ENCODE measurements at regions not wholly inside any gene's neighbourhood (a gene's known extent, or its start where the extent isn't known, plus 50 kb on each side); places are given as distances from the start of the nearest gene placed in this dataset.
"Not testable (repeated sequence)": the region's sequence is repeated elsewhere in the genome, so short reads cannot be mapped to it uniquely, and the experiment has no call there.

GRCh38 chr19:22523940-22524339 is 101.8 kb upstream of the ZNF98 start:
- Mint-ChIP-seq H3K36me3 (ENCODE audit: insufficient read depth in 1 of 3, low read depth in 3 of 3) (peaks cover 9 to 28% (median 12%) of the 10 kb centered on the region in 3 experiments), H3K4me1 (no peaks in the 10 kb centered on the region), H3K9me3 (peaks cover 95 to 97% of the 10 kb centered on the region in 2 experiments), H3K27me3 (ENCODE audit: low read depth) (peaks cover 2% of the 10 kb centered on the region), H3K27ac (no peak overlapping the region), H3K4me3 (no peak overlapping the region)
- Histone ChIP-seq H3T11ph (ENCODE audit: low read length) (no peak overlapping the region), H3K23me2 (ENCODE audit: insufficient read length, low read depth, low read length, poor library complexity, severe bottlenecking) (no peaks in the 10 kb centered on the region), H3K23ac (ENCODE audit: insufficient read length, low read depth, low read length) (no peak overlapping the region), H3K27ac (ENCODE audit: insufficient read length, low read depth, low read length) (no peak overlapping the region), H3K4ac (ENCODE audit: low read depth, low read length) (no peak overlapping the region), H2BK120ac (ENCODE audit: low read depth, low read length, poor library complexity, severe bottlenecking) (no peak overlapping the region), H2BK15ac (ENCODE audit: low read depth, low read length) (no peak overlapping the region), H2AK5ac (ENCODE audit: insufficient read length, low read length) (no peak overlapping the region), H3K27me3 (ENCODE audit: insufficient read depth, low read length) (no peaks in the 10 kb centered on the region), H3K56ac (ENCODE audit: insufficient read length, low read depth, low read length) (no peak overlapping the region), H2AFZ (ENCODE audit: low read length) (no peak overlapping the region), H3K79me1 (ENCODE audit: insufficient read depth, low read depth, low read length, poor library complexity, severe bottlenecking) (no peaks in the 10 kb centered on the region), H4K5ac (ENCODE audit: insufficient read length, low read depth, low read length) (no peak overlapping the region), H2BK5ac (ENCODE audit: insufficient read length, low read length) (no peak overlapping the region), H4K20me1 (ENCODE audit: control insufficient read depth, insufficient read depth, insufficient read length) (no peaks in the 10 kb centered on the region), H3K18ac (ENCODE audit: insufficient read length, low read depth, low read length) (no peak overlapping the region), H4K91ac (ENCODE audit: insufficient read length, low read depth, low read length) (no peak overlapping the region), H3K4me1 (ENCODE audit: insufficient read depth, low read length) (no peaks in the 10 kb centered on the region), H3K9me3 (ENCODE audit: control insufficient read depth, low read depth, low read length) (peaks cover 81% of the 10 kb centered on the region), H2BK20ac (ENCODE audit: low read depth, low read length, poor library complexity, severe bottlenecking) (no peak overlapping the region), H3K14ac (ENCODE audit: insufficient read depth, low read length) (no peak overlapping the region), H3K9ac (ENCODE audit: extremely low read depth, insufficient read length, low read length) (no peak overlapping the region), H3K4me2 (ENCODE audit: insufficient read depth, insufficient read length, low read length) (no peak overlapping the region), H4K8ac (replicated peaks; ENCODE audit: insufficient read length, low read depth, low read length) (no peak overlapping the region), H2BK12ac (ENCODE audit: insufficient read length, low read depth, low read length) (no peak overlapping the region), H3K79me2 (ENCODE audit: insufficient read depth, low read length) (no peaks in the 10 kb centered on the region)
- no peak for DNase-seq
- no peak for TF ChIP-seq CTCF (conservative IDR thresholded peaks at IDR 0.05)
- no CpG with 5 or more reads among the region's 4 CpGs for WGBS (ENCODE audit: extremely low coverage, insufficient read length, low lambda C conversion rate)

- no CpG with 5 or more reads among the region's 13 CpGs for WGBS (ENCODE audit: extremely low coverage, insufficient read length, low lambda C conversion rate)
- H3K18ac ChIP-seq (ENCODE audit: insufficient read length, low read depth, low read length); H3K27me3 Mint-ChIP-seq (ENCODE audit: low read depth); H2BK20ac ChIP-seq (ENCODE audit: low read depth, low read length, poor library complexity, severe bottlenecking); H3K4me1 Mint-ChIP-seq; H2BK120ac ChIP-seq (ENCODE audit: low read depth, low read length, poor library complexity, severe bottlenecking); H4K20me1 ChIP-seq (ENCODE audit: control insufficient read depth, insufficient read depth, insufficient read length); H3K79me1 ChIP-seq (ENCODE audit: insufficient read depth, low read depth, low read length, poor library complexity, severe bottlenecking); H3K4me2 ChIP-seq (ENCODE audit: insufficient read depth, insufficient read length, low read length); H2BK12ac ChIP-seq (ENCODE audit: insufficient read length, low read depth, low read length); H3K23ac ChIP-seq (ENCODE audit: insufficient read length, low read depth, low read length); H3K4me3 Mint-ChIP-seq; H3K4me1 ChIP-seq (ENCODE audit: insufficient read depth, low read length); H3K27ac Mint-ChIP-seq; DNase-seq; H3K4ac ChIP-seq (ENCODE audit: low read depth, low read length); H2AK5ac ChIP-seq (ENCODE audit: insufficient read length, low read length); H4K8ac ChIP-seq (replicated peaks; ENCODE audit: insufficient read length, low read depth, low read length); H3T11ph ChIP-seq (ENCODE audit: low read length); H3K23me2 ChIP-seq (ENCODE audit: insufficient read length, low read depth, low read length, poor library complexity, severe bottlenecking); H3K27me3 ChIP-seq (ENCODE audit: insufficient read depth, low read length); H3K27ac ChIP-seq (ENCODE audit: insufficient read length, low read depth, low read length); H2BK15ac ChIP-seq (ENCODE audit: low read depth, low read length); H3K14ac ChIP-seq (ENCODE audit: insufficient read depth, low read length); H4K5ac ChIP-seq (ENCODE audit: insufficient read length, low read depth, low read length); H4K91ac ChIP-seq (ENCODE audit: insufficient read length, low read depth, low read length); H3K9ac ChIP-seq (ENCODE audit: extremely low read depth, insufficient read length, low read length); H3K56ac ChIP-seq (ENCODE audit: insufficient read length, low read depth, low read length); H2BK5ac ChIP-seq (ENCODE audit: insufficient read length, low read length); H3K79me2 ChIP-seq (ENCODE audit: insufficient read depth, low read length); H2AFZ ChIP-seq (ENCODE audit: low read length): not testable (repeated sequence)
- H3K9me3 Mint-ChIP-seq: peaks cover 87 to 92% of the 10 kb centered on the region in 2 experiments
- H3K9me3 ChIP-seq (ENCODE audit: control insufficient read depth, low read depth, low read length): peaks cover 79% of the 10 kb centered on the region
- H3K36me3 Mint-ChIP-seq (ENCODE audit: insufficient read depth in 1 of 3, low read depth in 3 of 3): peaks cover 9 to 30% (median 21%) of the 10 kb centered on the region in 3 experiments
These were observed 97.4 kb upstream of the ZNF98 start for GRCh38 chr19:22519562-22519961.

Data from H9 (cell line).